ENCODE measurements at regions not wholly inside any gene's neighbourhood (a gene's known extent, or its start where the extent isn't known, plus 50 kb on each side); places are given as distances from the start of the nearest gene placed in this dataset.

GRCh38 chr5:74188351-74189105, 452.0 kb downstream of the ENC1 start:
- H3K27me3 ChIP-seq (ENCODE audit: control insufficient read depth, insufficient read depth, low read length), result no peaks in the 10 kb centered on the region
- DNase-seq (ENCODE audit: low read depth), result no peak
- H3K4me3 ChIP-seq (ENCODE audit: low read depth, low read length), result no peak overlapping the region
- no peak for TF ChIP-seq CTCF (IDR thresholded peaks at IDR 0.05; ENCODE audit: insufficient read depth, low read depth, low read length)
- POLR2A ChIA-PET, result no interaction called here
- CTCF ChIA-PET, result interaction anchor here (0.7 kb wide), 1 partner anchor 11 kb away, joined by 3 read pairs; no protein-coding TSS in a partner anchor
- H3K36me3 ChIP-seq (ENCODE audit: control insufficient read depth, insufficient read depth, low read length), result no peaks in the 10 kb centered on the region

GRCh38 chr5:74187757-74188156, 452.8 kb downstream of the ENC1 start:
- H3K36me3 ChIP-seq (ENCODE audit: control insufficient read depth, insufficient read depth, low read length), result no peaks in the 10 kb centered on the region
- CTCF ChIA-PET, result interaction anchor here (0.6 to 0.8 kb wide), 2 partner anchors 10 to 382 kb away, joined by 3 read pairs; no protein-coding TSS in a partner anchor
- no peaks in the 10 kb centered on the region for H3K27me3 ChIP-seq (ENCODE audit: control insufficient read depth, insufficient read depth, low read length)
- POLR2A ChIA-PET, result no interaction called here
- no peak for DNase-seq (ENCODE audit: low read depth)
- no peak for TF ChIP-seq CTCF (IDR thresholded peaks at IDR 0.05; ENCODE audit: insufficient read depth, low read depth, low read length)
- no peak overlapping the region for H3K4me3 ChIP-seq (ENCODE audit: low read depth, low read length)

GRCh38 chr5:74186356-74187315, 453.9 kb downstream of the ENC1 start:
- ChIA-PET POLR2A (interaction anchor here (0.6 kb wide), 1 partner anchor 262 kb away, joined by 3 read pairs; no protein-coding TSS in a partner anchor), CTCF (interaction anchor here (0.8 to 1.7 kb wide), 2 partner anchors 11 kb away, joined by 3 read pairs; no protein-coding TSS in a partner anchor)
- no peaks in the 10 kb centered on the region for H3K27me3 ChIP-seq (ENCODE audit: control insufficient read depth, insufficient read depth, low read length)
- H3K4me3 ChIP-seq (ENCODE audit: low read depth, low read length), result no peak overlapping the region
- DNase-seq (ENCODE audit: low read depth), result no peak
- no peaks in the 10 kb centered on the region for H3K36me3 ChIP-seq (ENCODE audit: control insufficient read depth, insufficient read depth, low read length)
- TF ChIP-seq CTCF (IDR thresholded peaks at IDR 0.05; ENCODE audit: insufficient read depth, low read depth, low read length), result no peak

GRCh38 chr5:74185599-74185998, 454.9 kb downstream of the ENC1 start:
- no peaks in the 10 kb centered on the region for H3K27me3 ChIP-seq (ENCODE audit: control insufficient read depth, insufficient read depth, low read length)
- TF ChIP-seq CTCF (IDR thresholded peaks at IDR 0.05; ENCODE audit: insufficient read depth, low read depth, low read length), result no peak
- no peak for DNase-seq (ENCODE audit: low read depth)
- no peak overlapping the region for H3K4me3 ChIP-seq (ENCODE audit: low read depth, low read length)
- ChIA-PET POLR2A (interaction anchor here (0.6 kb wide), 1 partner anchor 261 kb away, joined by 3 read pairs; no protein-coding TSS in a partner anchor), CTCF (interaction anchor here (1.7 kb wide), 1 partner anchor 10 kb away, joined by 3 read pairs; no protein-coding TSS in a partner anchor)
- no peaks in the 10 kb centered on the region for H3K36me3 ChIP-seq (ENCODE audit: control insufficient read depth, insufficient read depth, low read length)

- CTCF ChIA-PET, result no interaction called here
- POLR2A ChIA-PET, result no interaction called here
- no peak for TF ChIP-seq CTCF (IDR thresholded peaks at IDR 0.05; ENCODE audit: insufficient read depth, low read depth, low read length)
- DNase-seq (ENCODE audit: low read depth), result no peak
- no peaks in the 10 kb centered on the region for H3K36me3 ChIP-seq (ENCODE audit: control insufficient read depth, insufficient read depth, low read length)
- no peak overlapping the region for H3K4me3 ChIP-seq (ENCODE audit: low read depth, low read length)
- no peaks in the 10 kb centered on the region for H3K27me3 ChIP-seq (ENCODE audit: control insufficient read depth, insufficient read depth, low read length)
Measured at GRCh38 chr5:74184649-74185048, 455.9 kb downstream of the ENC1 start.

All from BJ (cell line).